ENCODE measurements at regions not wholly inside any gene's neighbourhood (a gene's known extent, or its start where the extent isn't known, plus 50 kb on each side); places are given as distances from the start of the nearest gene placed in this dataset.

GRCh38 chr20:63133481-63134091 is 82.3 kb downstream of the YTHDF1 start:
- TF ChIP-seq ZFP3 (CRISPR knock-in tag; IDR thresholded peaks at IDR 0.05) = no peak
- TF ChIP-seq, protein P1, sequence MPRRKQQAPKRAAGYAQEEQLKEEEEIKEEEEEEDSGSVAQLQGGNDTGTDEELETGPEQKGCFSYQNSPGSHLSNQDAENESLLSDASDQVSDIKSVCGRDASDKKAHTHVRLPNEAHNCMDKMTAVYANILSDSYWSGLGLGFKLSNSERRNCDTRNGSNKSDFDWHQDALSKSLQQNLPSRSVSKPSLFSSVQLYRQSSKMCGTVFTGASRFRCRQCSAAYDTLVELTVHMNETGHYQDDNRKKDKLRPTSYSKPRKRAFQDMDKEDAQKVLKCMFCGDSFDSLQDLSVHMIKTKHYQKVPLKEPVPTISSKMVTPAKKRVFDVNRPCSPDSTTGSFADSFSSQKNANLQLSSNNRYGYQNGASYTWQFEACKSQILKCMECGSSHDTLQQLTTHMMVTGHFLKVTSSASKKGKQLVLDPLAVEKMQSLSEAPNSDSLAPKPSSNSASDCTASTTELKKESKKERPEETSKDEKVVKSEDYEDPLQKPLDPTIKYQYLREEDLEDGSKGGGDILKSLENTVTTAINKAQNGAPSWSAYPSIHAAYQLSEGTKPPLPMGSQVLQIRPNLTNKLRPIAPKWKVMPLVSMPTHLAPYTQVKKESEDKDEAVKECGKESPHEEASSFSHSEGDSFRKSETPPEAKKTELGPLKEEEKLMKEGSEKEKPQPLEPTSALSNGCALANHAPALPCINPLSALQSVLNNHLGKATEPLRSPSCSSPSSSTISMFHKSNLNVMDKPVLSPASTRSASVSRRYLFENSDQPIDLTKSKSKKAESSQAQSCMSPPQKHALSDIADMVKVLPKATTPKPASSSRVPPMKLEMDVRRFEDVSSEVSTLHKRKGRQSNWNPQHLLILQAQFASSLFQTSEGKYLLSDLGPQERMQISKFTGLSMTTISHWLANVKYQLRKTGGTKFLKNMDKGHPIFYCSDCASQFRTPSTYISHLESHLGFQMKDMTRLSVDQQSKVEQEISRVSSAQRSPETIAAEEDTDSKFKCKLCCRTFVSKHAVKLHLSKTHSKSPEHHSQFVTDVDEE (CRISPR knock-in tag; IDR thresholded peaks at IDR 0.05) = no peak

Data from SK-N-SH treated with all-trans-retinoic acid at 6 μM for 48 hours (cell line).